ENCODE measurements at regions not wholly inside any gene's neighbourhood (a gene's known extent, or its start where the extent isn't known, plus 50 kb on each side); places are given as distances from the start of the nearest gene placed in this dataset.

GRCh38 chr4:155081222-155081621 is 127.2 kb upstream of the NPY2R start:
- Histone ChIP-seq H3K23ac (ENCODE audit: low read depth, low read length, poor library complexity) (no peak overlapping the region), H2BK12ac (ENCODE audit: low read length) (no peak overlapping the region), H3K4me2 (ENCODE audit: insufficient read depth, low read length, poor library complexity, severe bottlenecking) (no peak overlapping the region), H3K18ac (ENCODE audit: low read length) (no peak overlapping the region), H3K27me3 (ENCODE audit: control insufficient read depth in 3 of 3, insufficient read depth in 3 of 3, low read depth in 1 of 3, low read length in 3 of 3) (no peaks in the 10 kb centered on the region), H2AFZ (ENCODE audit: low read length) (no peak overlapping the region), H3K9ac (ENCODE audit: low read depth, low read length, poor library complexity) (no peak overlapping the region), H3K9me3 (replicated peaks in 1 of 2; ENCODE audit: control insufficient read depth in 2 of 2, insufficient read depth in 1 of 2, low read depth in 1 of 2, low read length in 2 of 2) (no peaks in the 10 kb centered on the region), H4K8ac (ENCODE audit: low read depth, low read length) (no peak overlapping the region), H3K79me1 (ENCODE audit: low read depth, low read length) (no peaks in the 10 kb centered on the region), H4K91ac (ENCODE audit: low read depth, low read length, poor library complexity) (no peak overlapping the region), H2BK5ac (ENCODE audit: low read length) (no peak overlapping the region), H3K4me3 (ENCODE audit: low read length in 2 of 2) (no peak overlapping the region), H2AK5ac (ENCODE audit: low read depth, low read length) (no peak overlapping the region), H3K14ac (ENCODE audit: low read length) (no peak overlapping the region), H2BK15ac (ENCODE audit: low read length) (no peak overlapping the region), H2BK120ac (ENCODE audit: low read depth, low read length) (no peak overlapping the region), H3K4me1 (ENCODE audit: control insufficient read depth in 2 of 2, insufficient read depth in 1 of 2, low read depth in 1 of 2, low read length in 2 of 2) (peaks cover 4% of the 10 kb centered on the region in 2 donors), H3K36me3 (replicated peaks in 1 of 2; ENCODE audit: control insufficient read depth in 2 of 2, insufficient read depth in 2 of 2, low read length in 2 of 2) (no peaks in the 10 kb centered on the region), H3K27ac (replicated peaks; ENCODE audit: low read length) (no peak overlapping the region), H3K4ac (ENCODE audit: low read length) (no peak overlapping the region)
- WGBS, 2 donors (ENCODE audit: extremely low coverage in 2 of 2, insufficient read length in 2 of 2, insufficient replicate concordance in 1 of 2), result no CpG with 5 or more reads among the region's 3 CpGs
- DNase-seq (ENCODE audit: low spot score), result no peak

GRCh38 chr4:155085843-155086530 is 122.4 kb upstream of the NPY2R start:
- no peak overlapping the region for H2BK12ac ChIP-seq (ENCODE audit: low read length)
- no peaks in the 10 kb centered on the region for H3K9me3 ChIP-seq (replicated peaks in 1 of 2; ENCODE audit: control insufficient read depth in 2 of 2, insufficient read depth in 1 of 2, low read depth in 1 of 2, low read length in 2 of 2)
- no peak overlapping the region for H3K4me3 ChIP-seq (ENCODE audit: low read length in 2 of 2)
- H3K23ac ChIP-seq (ENCODE audit: low read depth, low read length, poor library complexity), result no peak overlapping the region
- H2BK5ac ChIP-seq (ENCODE audit: low read length), result no peak overlapping the region
- H3K4me1 ChIP-seq (ENCODE audit: control insufficient read depth in 2 of 2, insufficient read depth in 1 of 2, low read depth in 1 of 2, low read length in 2 of 2), result no peaks in the 10 kb centered on the region
- H3K36me3 ChIP-seq (replicated peaks in 1 of 2; ENCODE audit: control insufficient read depth in 2 of 2, insufficient read depth in 2 of 2, low read length in 2 of 2), result no peaks in the 10 kb centered on the region
- no peak for DNase-seq (ENCODE audit: low spot score)
- H3K79me1 ChIP-seq (ENCODE audit: low read depth, low read length), result no peaks in the 10 kb centered on the region
- no peaks in the 10 kb centered on the region for H3K27me3 ChIP-seq (ENCODE audit: control insufficient read depth in 3 of 3, insufficient read depth in 3 of 3, low read depth in 1 of 3, low read length in 3 of 3)
- H2BK120ac ChIP-seq (ENCODE audit: low read depth, low read length), result no peak overlapping the region
- H2AK5ac ChIP-seq (ENCODE audit: low read depth, low read length), result no peak overlapping the region
- WGBS, 2 donors (ENCODE audit: extremely low coverage in 2 of 2, insufficient read length in 2 of 2, insufficient replicate concordance in 1 of 2), result no CpG with 5 or more reads among the region's 3 CpGs
- no peak overlapping the region for H3K4me2 ChIP-seq (ENCODE audit: insufficient read depth, low read length, poor library complexity, severe bottlenecking)
- no peak overlapping the region for H4K91ac ChIP-seq (ENCODE audit: low read depth, low read length, poor library complexity)
- H3K14ac ChIP-seq (ENCODE audit: low read length), result no peak overlapping the region
- H3K27ac ChIP-seq (replicated peaks; ENCODE audit: low read length), result no peak overlapping the region
- no peak overlapping the region for H2AFZ ChIP-seq (ENCODE audit: low read length)
- no peak overlapping the region for H3K18ac ChIP-seq (ENCODE audit: low read length)
- no peak overlapping the region for H4K8ac ChIP-seq (ENCODE audit: low read depth, low read length)
- no peak overlapping the region for H3K9ac ChIP-seq (ENCODE audit: low read depth, low read length, poor library complexity)
- no peak overlapping the region for H3K4ac ChIP-seq (ENCODE audit: low read length)
- no peak overlapping the region for H2BK15ac ChIP-seq (ENCODE audit: low read length)

GRCh38 chr4:155094201-155094820 is 114.1 kb upstream of the NPY2R start:
- H2BK120ac ChIP-seq (ENCODE audit: low read depth, low read length), result no peak overlapping the region

GRCh38 chr4:155099231-155099630 is 109.2 kb upstream of the NPY2R start:
- no peak overlapping the region for H3K18ac ChIP-seq (ENCODE audit: low read length)
- no peak overlapping the region for H3K4me2 ChIP-seq (ENCODE audit: insufficient read depth, low read length, poor library complexity, severe bottlenecking)
- no peak overlapping the region for H3K4me3 ChIP-seq (ENCODE audit: low read length in 2 of 2)
- H3K23ac ChIP-seq (ENCODE audit: low read depth, low read length, poor library complexity), result no peak overlapping the region
- H3K27me3 ChIP-seq (ENCODE audit: control insufficient read depth in 3 of 3, insufficient read depth in 3 of 3, low read depth in 1 of 3, low read length in 3 of 3), result peaks cover 0 to 2% (median 0%) of the 10 kb centered on the region in 3 experiments
- no peaks in the 10 kb centered on the region for H3K4me1 ChIP-seq (ENCODE audit: control insufficient read depth in 2 of 2, insufficient read depth in 1 of 2, low read depth in 1 of 2, low read length in 2 of 2)
- H3K4ac ChIP-seq (ENCODE audit: low read length), result no peak overlapping the region
- no peaks in the 10 kb centered on the region for H3K9me3 ChIP-seq (replicated peaks in 1 of 2; ENCODE audit: control insufficient read depth in 2 of 2, insufficient read depth in 1 of 2, low read depth in 1 of 2, low read length in 2 of 2)
- H2AFZ ChIP-seq (ENCODE audit: low read length), result no peak overlapping the region
- H2BK5ac ChIP-seq (ENCODE audit: low read length), result no peak overlapping the region
- H4K91ac ChIP-seq (ENCODE audit: low read depth, low read length, poor library complexity), result no peak overlapping the region
- DNase-seq (ENCODE audit: low spot score), result no peak
- no peaks in the 10 kb centered on the region for H3K79me1 ChIP-seq (ENCODE audit: low read depth, low read length)
- no peak overlapping the region for H2BK120ac ChIP-seq (ENCODE audit: low read depth, low read length)
- no CpG with 5 or more reads among the region's 1 CpG for WGBS, 2 donors (ENCODE audit: extremely low coverage in 2 of 2, insufficient read length in 2 of 2, insufficient replicate concordance in 1 of 2)
- no peak overlapping the region for H2BK12ac ChIP-seq (ENCODE audit: low read length)
- no peak overlapping the region for H3K27ac ChIP-seq (replicated peaks; ENCODE audit: low read length)
- no peak overlapping the region for H3K9ac ChIP-seq (ENCODE audit: low read depth, low read length, poor library complexity)
- H4K8ac ChIP-seq (ENCODE audit: low read depth, low read length), result no peak overlapping the region
- no peak overlapping the region for H2AK5ac ChIP-seq (ENCODE audit: low read depth, low read length)
- no peak overlapping the region for H2BK15ac ChIP-seq (ENCODE audit: low read length)
- no peak overlapping the region for H3K14ac ChIP-seq (ENCODE audit: low read length)
- H3K36me3 ChIP-seq (replicated peaks in 1 of 2; ENCODE audit: control insufficient read depth in 2 of 2, insufficient read depth in 2 of 2, low read length in 2 of 2), result no peaks in the 10 kb centered on the region

More at GRCh38 chr4:155094201-155094820, 114.1 kb upstream of the NPY2R start:
- Histone ChIP-seq H3K4me3 (ENCODE audit: low read length in 2 of 2) (no peak overlapping the region), H3K4ac (ENCODE audit: low read length) (no peak overlapping the region), H2AK5ac (ENCODE audit: low read depth, low read length) (no peak overlapping the region), H4K8ac (ENCODE audit: low read depth, low read length) (no peak overlapping the region), H3K27me3 (ENCODE audit: control insufficient read depth in 3 of 3, insufficient read depth in 3 of 3, low read depth in 1 of 3, low read length in 3 of 3) (peaks cover 0 to 2% (median 0%) of the 10 kb centered on the region in 3 experiments), H2AFZ (ENCODE audit: low read length) (no peak overlapping the region), H3K9me3 (replicated peaks in 1 of 2; ENCODE audit: control insufficient read depth in 2 of 2, insufficient read depth in 1 of 2, low read depth in 1 of 2, low read length in 2 of 2) (no peaks in the 10 kb centered on the region), H3K4me1 (ENCODE audit: control insufficient read depth in 2 of 2, insufficient read depth in 1 of 2, low read depth in 1 of 2, low read length in 2 of 2) (no peaks in the 10 kb centered on the region), H2BK5ac (ENCODE audit: low read length) (peak overlapping the region; percentile 16), H3K14ac (ENCODE audit: low read length) (no peak overlapping the region), H3K23ac (ENCODE audit: low read depth, low read length, poor library complexity) (no peak overlapping the region), H2BK12ac (ENCODE audit: low read length) (no peak overlapping the region), H3K18ac (ENCODE audit: low read length) (no peak overlapping the region), H3K36me3 (replicated peaks in 1 of 2; ENCODE audit: control insufficient read depth in 2 of 2, insufficient read depth in 2 of 2, low read length in 2 of 2) (no peaks in the 10 kb centered on the region), H3K79me1 (ENCODE audit: low read depth, low read length) (no peaks in the 10 kb centered on the region), H3K4me2 (ENCODE audit: insufficient read depth, low read length, poor library complexity, severe bottlenecking) (no peak overlapping the region), H4K91ac (ENCODE audit: low read depth, low read length, poor library complexity) (no peak overlapping the region), H2BK15ac (ENCODE audit: low read length) (no peak overlapping the region), H3K9ac (ENCODE audit: low read depth, low read length, poor library complexity) (no peak overlapping the region), H3K27ac (replicated peaks; ENCODE audit: low read length) (no peak overlapping the region)
- no peak for DNase-seq (ENCODE audit: low spot score)
- WGBS, 2 donors (ENCODE audit: extremely low coverage in 2 of 2, insufficient read length in 2 of 2, insufficient replicate concordance in 1 of 2), result no CpG with 5 or more reads among the region's 3 CpGs
